Esophagus muscularis mucosa (tissue), 3 donors: ENCODE measurements at regions not wholly inside any gene's neighbourhood (a gene's known extent, or its start where the extent isn't known, plus 50 kb on each side); places are given as distances from the start of the nearest gene placed in this dataset.

Source experiments
- CTCF ChIP-seq, 3 experiments: fragments of 200-600 bp in 2 of 3; fragments of 450-650 bp in 1 of 3; sonication (generic) in 2 of 3; IDR thresholded peaks; one replicate each; pipeline ENCODE4 v1.5.1; 2017 to 2019; ENCODE audit warnings: antibody characterized with exemption in 3 of 3, mild to moderate bottlenecking in 2 of 3, moderate library complexity in 1 of 3
- POLR2AphosphoS5 ChIP-seq, 2 donors: sonication (generic); formaldehyde crosslinking; IDR thresholded peaks; one replicate each; pipeline ENCODE4 v1.6.1; 2017; ENCODE audit warnings: antibody characterized with exemption in 2 of 2

GRCh38 chr2:12616456-12617156 lies 100.1 kb upstream of the TRIB2 start:
- TF ChIP-seq CTCF (IDR thresholded peaks at IDR 0.05), result no peak
- no peak for TF ChIP-seq POLR2AphosphoS5 (IDR thresholded peaks at IDR 0.05)
